ENCODE measurements at regions not wholly inside any gene's neighbourhood (a gene's known extent, or its start where the extent isn't known, plus 50 kb on each side); places are given as distances from the start of the nearest gene placed in this dataset.

- TF ChIP-seq CTCF (IDR thresholded peaks at IDR 0.05): no peak
These were observed 1021.9 kb downstream of the FAM133A start for GRCh38 chrX:94695910-94696309.

- no peak for TF ChIP-seq CTCF (IDR thresholded peaks at IDR 0.05)
These were observed 1047.4 kb downstream of the FAM133A start for GRCh38 chrX:94721386-94721785.

GRCh38 chrX:94722578-94722977 lies 1048.6 kb downstream of the FAM133A start:
- no peak for TF ChIP-seq CTCF (IDR thresholded peaks at IDR 0.05)

- TF ChIP-seq CTCF (IDR thresholded peaks at IDR 0.05): no peak
These were observed 1068.8 kb downstream of the FAM133A start for GRCh38 chrX:94742772-94743171.

- TF ChIP-seq CTCF (IDR thresholded peaks at IDR 0.05): no peak
These were observed 1069.5 kb downstream of the FAM133A start for GRCh38 chrX:94743478-94743877.

- TF ChIP-seq CTCF (IDR thresholded peaks at IDR 0.05): no peak
These were observed 1070.8 kb downstream of the FAM133A start for GRCh38 chrX:94744786-94745185.

- no peak for TF ChIP-seq CTCF (IDR thresholded peaks at IDR 0.05)
These were observed 1077.6 kb downstream of the FAM133A start for GRCh38 chrX:94751611-94752010.

GRCh38 chrX:94752434-94753169 lies 1078.6 kb downstream of the FAM133A start:
- TF ChIP-seq CTCF (IDR thresholded peaks at IDR 0.05): no peak

All from LNCAP (cell line).